Psoas muscle (tissue), 7 donors: ENCODE measurements at regions not wholly inside any gene's neighbourhood (a gene's known extent, or its start where the extent isn't known, plus 50 kb on each side); places are given as distances from the start of the nearest gene placed in this dataset.
A peak's percentile ranks its signal among the peaks of the same experiment; 100 is the strongest.

Experiments used
- ATAC-seq, 4 donors: fragments of 200-7000 bp; cut with Tn5 transposase; one replicate each; pipeline ENCODE4 v1.9.1; 2020; ENCODE audit warnings: moderate library complexity in 3 of 4, mild to moderate bottlenecking in 2 of 4
- DNase-seq, 2 donors: peaks; one replicate each; pipeline ENCODE4 v3.0.0-alpha.2; 2020
- H3K27ac ChIP-seq: fragments of 200-600 bp; one replicate; pipeline ENCODE4 v1.8.0; 2022
- H3K27me3 ChIP-seq, 3 donors: fragments of 200-600 bp in 1 of 3; one replicate each; pipeline versions ENCODE4 v1.6.1 to v1.8.0; 2013 to 2022; ENCODE audit warnings: low read length in 2 of 3, mild to moderate bottlenecking in 2 of 3, moderate library complexity in 1 of 3; ENCODE audit not compliant: insufficient read depth in 3 of 3
- H3K36me3 ChIP-seq, 2 donors: fragments of 200-600 bp in 1 of 2; one replicate each; pipeline versions ENCODE4 v1.6.1 to v1.8.0; 2013 to 2022; ENCODE audit warnings: low read depth in 1 of 2, mild to moderate bottlenecking in 1 of 2, moderate library complexity in 1 of 2; ENCODE audit not compliant: insufficient read depth in 1 of 2
- H3K4me1 ChIP-seq: fragments of 200-600 bp; one replicate; pipeline ENCODE4 v1.8.0; 2022
- H3K4me3 ChIP-seq: fragments of 200-600 bp; one replicate; pipeline ENCODE4 v1.8.0; 2022; ENCODE audit warnings: mild to moderate bottlenecking
- H3K9me3 ChIP-seq: fragments of 200-600 bp; one replicate; pipeline ENCODE4 v1.8.0; 2022
- WGBS, 3 donors: extraction: QIAGEN DNeasy Blood & Tissue Kit; methylation state at CpG; one replicate each; pipeline versions ENCODE4 v1.1.6 to v1.1.7; 2013; 5-methylcytosine and 5-hydroxymethylcytosine counted together
- intact Hi-C, 2 donors: fragments of 100-400 bp; cut with DNase I; formaldehyde crosslinking; loops; one replicate each; pipeline versions ENCODE4 v1.11.0 to v1.14.2; 2022
- TF ChIP-seq, protein P1 (sequence below): fragments of 200-600 bp; IDR thresholded peaks from one replicate; pipeline ENCODE4 v1.8.0; 2022; ENCODE audit warnings: antibody characterized with exemption
- donor health status: healthy with polysubstance abuse.
- donor health status: DM: no; HTN: no; CAD: no; lungs with moderate emphysema.
- donor health status: Bipolar disorder and iron deficiency.
- donor health status: healthy.
- donor health status: DM: yes; HTN: yes; CAD: no.
- donor health status: DM: no; HTN: no; CAD: no.
- donor health status: DM: yes; HTN: yes; CAD: no.

DNA sequence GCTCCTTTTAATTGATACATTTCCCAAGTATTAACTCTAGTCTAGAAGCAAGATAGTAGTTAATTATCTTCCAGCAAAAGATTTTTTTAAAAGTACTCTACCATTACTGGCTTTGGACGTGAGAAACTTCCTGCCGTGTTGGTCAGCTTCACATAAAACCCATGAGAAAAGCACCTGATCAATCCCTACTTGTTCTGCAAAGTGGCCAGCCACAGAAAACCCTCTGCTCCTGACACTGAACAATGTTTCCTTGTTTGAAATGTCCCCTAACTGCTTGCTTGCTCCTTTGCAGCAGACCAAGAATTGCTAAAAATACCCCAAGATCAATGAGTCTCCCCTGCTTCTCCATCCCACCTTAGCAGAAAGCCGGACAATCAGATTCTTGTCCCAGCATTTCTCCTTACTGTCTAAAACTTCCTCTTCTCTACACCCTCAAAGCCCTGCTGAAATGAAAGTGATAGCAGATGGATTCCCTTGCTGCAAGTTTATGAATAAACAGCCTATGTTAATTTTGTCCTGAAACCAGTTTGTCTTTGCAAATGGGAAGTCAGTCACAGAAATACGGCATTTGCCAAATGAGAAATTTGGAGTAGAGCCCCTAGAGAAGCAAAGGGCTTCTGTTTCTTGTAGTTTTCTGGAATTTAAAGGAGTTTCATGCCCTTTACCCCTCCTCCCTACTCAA lies 207.1 kb upstream of the ARHGAP20 start:
- DNase-seq (no peak), ATAC-seq (no peak)
- TF ChIP-seq, protein P1, sequence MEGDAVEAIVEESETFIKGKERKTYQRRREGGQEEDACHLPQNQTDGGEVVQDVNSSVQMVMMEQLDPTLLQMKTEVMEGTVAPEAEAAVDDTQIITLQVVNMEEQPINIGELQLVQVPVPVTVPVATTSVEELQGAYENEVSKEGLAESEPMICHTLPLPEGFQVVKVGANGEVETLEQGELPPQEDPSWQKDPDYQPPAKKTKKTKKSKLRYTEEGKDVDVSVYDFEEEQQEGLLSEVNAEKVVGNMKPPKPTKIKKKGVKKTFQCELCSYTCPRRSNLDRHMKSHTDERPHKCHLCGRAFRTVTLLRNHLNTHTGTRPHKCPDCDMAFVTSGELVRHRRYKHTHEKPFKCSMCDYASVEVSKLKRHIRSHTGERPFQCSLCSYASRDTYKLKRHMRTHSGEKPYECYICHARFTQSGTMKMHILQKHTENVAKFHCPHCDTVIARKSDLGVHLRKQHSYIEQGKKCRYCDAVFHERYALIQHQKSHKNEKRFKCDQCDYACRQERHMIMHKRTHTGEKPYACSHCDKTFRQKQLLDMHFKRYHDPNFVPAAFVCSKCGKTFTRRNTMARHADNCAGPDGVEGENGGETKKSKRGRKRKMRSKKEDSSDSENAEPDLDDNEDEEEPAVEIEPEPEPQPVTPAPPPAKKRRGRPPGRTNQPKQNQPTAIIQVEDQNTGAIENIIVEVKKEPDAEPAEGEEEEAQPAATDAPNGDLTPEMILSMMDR = no peak
- Histone ChIP-seq H3K27me3 (no peaks in the 10 kb centered on the region), H3K9me3 (no peaks in the 10 kb centered on the region), H3K4me3 (no peak overlapping the region), H3K4me1 (no peaks in the 10 kb centered on the region), H3K27ac (no peak overlapping the region), H3K36me3 (no peaks in the 10 kb centered on the region)
- intact Hi-C loops = no loop called here
- WGBS, 3 donors = 62 to 75% (median 70%) methylated on average over 4 of the region's 4 CpGs

DNA sequence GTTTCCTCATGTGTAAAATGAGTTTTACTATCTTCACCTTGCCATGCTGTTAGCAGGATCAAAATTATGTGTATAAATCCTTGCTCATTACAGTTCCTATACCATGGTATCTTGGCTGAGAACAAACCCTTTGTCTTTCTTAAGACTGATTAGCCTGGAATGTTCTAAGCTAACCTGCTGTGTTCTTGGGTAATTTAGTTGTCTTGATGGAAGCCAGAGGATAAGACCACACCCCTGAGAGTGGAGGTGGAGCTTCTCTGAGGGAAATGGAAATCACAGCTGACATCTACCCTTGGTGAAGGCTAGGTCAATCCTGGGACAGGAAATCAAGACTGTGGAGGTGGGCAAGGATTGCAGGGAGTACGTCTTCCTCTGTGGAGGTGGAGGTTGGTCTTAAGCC lies 206.1 kb upstream of the ARHGAP20 start:
- no peak overlapping the region for H3K4me3 ChIP-seq
- no peaks in the 10 kb centered on the region for H3K27me3 ChIP-seq
- H3K4me1 ChIP-seq = no peaks in the 10 kb centered on the region
- WGBS, 3 donors = 84 to 95% (median 89%) methylated on average over 1 of the region's 1 CpG
- no peaks in the 10 kb centered on the region for H3K36me3 ChIP-seq
- intact Hi-C loops = no loop called here
- no peak overlapping the region for H3K27ac ChIP-seq
- DNase-seq = no peak
- no peak for ATAC-seq
- H3K9me3 ChIP-seq = no peaks in the 10 kb centered on the region
- TF ChIP-seq, protein P1 = no peak

DNA sequence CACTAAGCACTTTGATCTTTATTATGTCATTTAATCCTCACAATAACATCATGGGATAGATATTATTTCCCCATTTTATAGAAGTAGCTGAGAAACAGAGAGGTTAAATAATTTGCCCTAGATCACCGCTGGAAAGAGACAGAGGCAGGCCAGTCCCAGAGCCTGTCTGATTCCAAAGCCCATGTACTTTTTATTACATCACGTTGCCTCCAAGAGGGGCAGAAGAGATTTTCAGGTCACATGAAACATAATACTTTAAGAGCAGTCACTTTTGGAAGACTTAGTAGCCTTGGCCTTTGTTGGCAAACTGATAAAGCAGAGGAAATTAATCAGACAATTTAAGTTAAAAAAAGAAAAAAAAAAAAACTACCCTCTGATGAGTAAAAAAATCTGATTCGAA lies 200.2 kb upstream of the ARHGAP20 start:
- no peaks in the 10 kb centered on the region for H3K9me3 ChIP-seq
- no peak overlapping the region for H3K27ac ChIP-seq
- peaks cover 30% of the 10 kb centered on the region for H3K4me1 ChIP-seq
- 25 to 40% (median 30%) methylated on average over 3 of the region's 3 CpGs for whole genome bisulfite sequencing, 3 donors
- no peak overlapping the region for H3K4me3 ChIP-seq
- TF ChIP-seq, protein P1 = no peak
- no peaks in the 10 kb centered on the region for H3K27me3 ChIP-seq
- ATAC-seq (peak in 2 of 4 donors; percentile 52 to 77), DNase-seq (no peak)
- intact Hi-C loops = no loop called here
- no peaks in the 10 kb centered on the region for H3K36me3 ChIP-seq

DNA sequence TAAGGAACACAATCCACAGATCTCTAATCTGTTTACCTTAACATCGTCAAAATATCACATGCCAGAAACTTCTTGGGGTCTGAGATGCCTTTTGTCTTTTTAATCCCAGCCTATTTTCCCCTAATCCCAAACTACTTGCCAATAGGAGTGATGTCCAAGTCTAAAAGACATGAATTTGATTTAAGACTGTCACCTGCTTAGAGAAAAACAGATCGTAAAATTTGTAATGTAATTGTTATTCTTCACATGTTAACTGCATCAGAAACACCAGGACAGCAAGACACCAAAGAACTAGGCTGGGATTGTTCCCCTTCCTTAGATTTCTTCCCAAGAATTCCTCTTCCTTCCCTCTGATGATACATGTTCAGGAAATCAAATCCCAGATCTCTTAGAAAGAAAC lies 198.1 kb upstream of the ARHGAP20 start:
- Histone ChIP-seq H3K4me1 (peaks cover 30% of the 10 kb centered on the region), H3K4me3 (no peak overlapping the region), H3K9me3 (no peaks in the 10 kb centered on the region), H3K27ac (no peak overlapping the region), H3K36me3 (no peaks in the 10 kb centered on the region), H3K27me3 (no peaks in the 10 kb centered on the region)
- TF ChIP-seq, protein P1 = no peak
- no peak for ATAC-seq
- no peak for DNase-seq
- intact Hi-C loops = no loop called here
- WGBS, 3 donors = 17 to 26% (median 21%) methylated on average over 2 of the region's 2 CpGs

DNA sequence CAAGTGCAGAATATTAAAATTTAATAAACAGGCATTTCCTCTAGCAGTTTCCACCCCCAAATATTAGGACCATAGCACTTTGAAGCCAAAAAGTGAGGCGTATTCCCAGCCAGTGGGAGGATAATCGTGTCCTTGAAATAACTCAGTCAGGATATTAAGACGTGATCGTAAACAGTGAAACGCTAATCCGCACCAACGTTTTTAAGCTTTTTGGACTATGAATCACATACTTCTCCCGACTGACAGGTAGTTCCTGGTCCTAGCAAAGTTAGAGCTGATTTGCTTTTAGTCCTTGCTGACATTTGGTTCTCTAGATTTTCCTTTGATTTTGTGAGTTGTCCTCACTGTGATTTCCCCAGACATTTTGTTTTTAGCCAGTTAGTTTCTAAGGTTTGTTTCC lies 197.1 kb upstream of the ARHGAP20 start:
- DNase-seq (no peak), ATAC-seq (peak in 1 of 4 donors; percentile 37)
- Histone ChIP-seq H3K4me3 (no peak overlapping the region), H3K27ac (peak overlapping the region; percentile 66), H3K9me3 (no peaks in the 10 kb centered on the region), H3K36me3 (no peaks in the 10 kb centered on the region), H3K27me3 (no peaks in the 10 kb centered on the region), H3K4me1 (peaks cover 30% of the 10 kb centered on the region)
- TF ChIP-seq, protein P1 = no peak
- intact Hi-C loops = no loop called here
- 15 to 21% (median 20%) methylated on average over 8 of the region's 8 CpGs for WGBS, 3 donors
